ENCODE measurements at regions not wholly inside any gene's neighbourhood (a gene's known extent, or its start where the extent isn't known, plus 50 kb on each side); places are given as distances from the start of the nearest gene placed in this dataset.

- TF ChIP-seq POLR2A (IDR thresholded peaks at IDR 0.05; ENCODE audit: borderline replicate concordance, extremely low read depth, insufficient read depth, insufficient read length) (no peak), TCF7L2 (IDR thresholded peaks at IDR 0.05; ENCODE audit: borderline replicate concordance, extremely low read depth, insufficient read depth, insufficient read length) (no peak), ZNF274 (IDR thresholded peaks at IDR 0.05; ENCODE audit: low read depth, low read length) (no peak), EZH2phosphoT487 (IDR thresholded peaks at IDR 0.05; ENCODE audit: borderline replicate concordance) (no peak), CTCF (IDR thresholded peaks at IDR 0.05 in 2 of 3, conservative IDR thresholded peaks at IDR 0.05 in 1 of 3; ENCODE audit: borderline replicate concordance in 1 of 3, insufficient read depth in 1 of 3, low read depth in 2 of 3, low read length in 2 of 3) (no peak), CBX3 (IDR thresholded peaks at IDR 0.05; ENCODE audit: low read depth) (no peak), SP1 (IDR thresholded peaks at IDR 0.05; ENCODE audit: low read depth) (no peak), RAD21 (IDR thresholded peaks at IDR 0.05; ENCODE audit: low read depth) (no peak)
- TF ChIP-seq, protein P1, sequence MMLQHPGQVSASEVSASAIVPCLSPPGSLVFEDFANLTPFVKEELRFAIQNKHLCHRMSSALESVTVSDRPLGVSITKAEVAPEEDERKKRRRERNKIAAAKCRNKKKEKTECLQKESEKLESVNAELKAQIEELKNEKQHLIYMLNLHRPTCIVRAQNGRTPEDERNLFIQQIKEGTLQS (IDR thresholded peaks at IDR 0.05) = no peak
Measured at GRCh38 chr15:88976656-88977055, 63.5 kb upstream of the MFGE8 start.
